CD4-positive, alpha-beta T cell treated with Interleukin-1 beta for 1 hour (primary cell): ENCODE measurements at regions not wholly inside any gene's neighbourhood (a gene's known extent, or its start where the extent isn't known, plus 50 kb on each side); places are given as distances from the start of the nearest gene placed in this dataset.

Source experiments
- DNase-seq, 2 donors: peaks; one replicate each; pipeline ENCODE4 v3.0.0-alpha.2; 2020 to 2022

DNA sequence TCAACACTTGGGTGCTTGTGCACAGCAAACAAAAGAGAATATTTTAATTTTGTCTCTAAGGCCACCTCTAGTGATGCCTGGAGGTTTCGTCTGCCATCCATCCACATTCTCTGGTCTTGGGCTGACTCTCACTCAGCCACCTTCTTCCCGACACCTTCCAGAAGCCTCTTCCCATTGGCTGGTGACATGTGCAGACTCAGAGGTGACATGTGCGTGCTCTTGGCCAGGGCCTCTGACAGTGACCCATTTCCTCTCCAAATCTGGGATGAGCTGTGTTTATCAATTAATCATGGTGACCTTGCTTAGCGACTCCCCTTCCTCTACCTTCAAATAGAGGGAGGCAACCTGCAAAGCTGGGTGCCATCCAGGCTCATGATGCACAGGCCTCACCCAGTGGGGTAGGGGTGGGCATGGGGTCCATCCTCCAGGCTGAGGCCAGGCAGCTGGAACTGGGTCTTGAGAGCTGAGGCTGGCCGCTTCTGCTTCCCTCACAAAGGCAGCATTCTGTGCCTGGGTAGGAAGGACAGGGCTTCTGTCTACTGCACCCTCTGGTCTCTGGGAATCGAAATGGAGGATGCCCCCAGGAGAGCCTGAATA, 91.8 kb downstream of the DHCR7 start:
- DNase-seq, result no peak

DNA sequence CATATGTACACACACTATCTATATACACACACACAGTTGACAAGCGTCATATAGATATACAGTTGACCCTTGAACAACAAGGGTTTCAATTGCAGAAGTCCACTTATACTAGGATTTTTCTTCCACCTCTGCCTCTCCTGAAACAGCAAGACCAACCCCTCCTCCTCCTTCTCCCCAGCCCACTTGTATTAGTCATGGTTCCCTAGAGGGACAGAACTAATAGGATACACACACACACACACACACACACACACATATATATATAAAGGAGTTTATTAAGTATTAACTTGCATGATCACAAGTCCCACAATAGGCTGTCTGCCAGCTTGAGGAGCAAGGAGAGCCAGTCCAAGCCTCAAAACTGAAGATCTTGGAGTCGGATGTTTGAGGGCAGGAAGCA, 92.9 kb downstream of the DHCR7 start:
- DNase-seq, result no peak

DNA sequence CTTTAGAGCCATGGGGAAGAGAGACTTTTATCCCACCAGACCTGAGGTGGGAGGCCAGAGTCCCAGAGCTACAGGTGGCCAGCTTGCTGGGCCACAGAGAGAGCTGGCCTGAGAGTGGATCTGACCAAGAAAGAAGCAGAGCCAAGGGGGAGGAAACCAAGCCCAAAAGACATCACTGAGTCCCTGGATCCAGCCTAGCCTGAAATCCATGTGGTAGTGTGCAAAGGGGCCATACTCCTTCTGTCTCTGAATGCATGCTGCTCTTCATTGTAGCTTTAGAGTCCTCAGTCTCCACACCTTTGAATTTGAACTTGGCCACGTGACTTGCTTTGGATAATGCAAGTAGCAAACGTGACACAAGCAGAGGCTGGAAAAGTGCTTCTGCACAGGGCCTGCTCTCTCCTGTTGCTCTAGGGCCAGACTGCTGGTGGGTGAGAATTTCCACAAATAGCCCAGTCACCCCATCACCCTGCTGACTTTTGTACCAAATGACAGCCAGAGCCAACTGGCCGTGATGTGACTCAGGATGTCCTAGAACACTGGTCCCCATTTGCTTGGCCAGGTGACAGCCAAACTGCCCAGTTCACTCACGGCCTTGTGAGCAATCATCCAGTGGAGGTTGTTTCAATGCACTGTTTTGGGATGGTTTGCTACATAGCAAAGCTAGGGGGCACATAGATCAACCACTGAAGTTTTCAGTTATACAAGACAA, 93.6 kb downstream of the DHCR7 start:
- DNase-seq, result no peak

DNA sequence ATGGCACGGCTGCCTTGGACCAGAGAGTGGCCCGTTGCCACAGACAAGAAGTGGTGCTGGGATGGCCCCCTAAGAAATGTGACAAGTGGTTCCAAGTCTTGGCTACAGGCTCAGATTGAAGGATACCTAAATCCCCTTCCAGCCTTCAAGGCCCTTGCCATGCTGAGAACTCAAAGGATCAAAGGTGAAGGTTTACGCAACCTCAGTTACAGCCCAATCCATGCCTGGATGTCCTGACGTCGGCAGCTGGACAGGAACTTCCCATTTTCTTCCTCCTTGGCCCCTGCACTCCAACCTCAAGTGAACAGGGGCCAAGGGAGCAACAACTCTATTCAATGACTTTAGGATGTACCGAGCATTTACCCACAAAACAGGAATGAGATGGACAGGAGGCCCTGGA, 95.4 kb downstream of the DHCR7 start:
- DNase-seq, result no peak

DNA sequence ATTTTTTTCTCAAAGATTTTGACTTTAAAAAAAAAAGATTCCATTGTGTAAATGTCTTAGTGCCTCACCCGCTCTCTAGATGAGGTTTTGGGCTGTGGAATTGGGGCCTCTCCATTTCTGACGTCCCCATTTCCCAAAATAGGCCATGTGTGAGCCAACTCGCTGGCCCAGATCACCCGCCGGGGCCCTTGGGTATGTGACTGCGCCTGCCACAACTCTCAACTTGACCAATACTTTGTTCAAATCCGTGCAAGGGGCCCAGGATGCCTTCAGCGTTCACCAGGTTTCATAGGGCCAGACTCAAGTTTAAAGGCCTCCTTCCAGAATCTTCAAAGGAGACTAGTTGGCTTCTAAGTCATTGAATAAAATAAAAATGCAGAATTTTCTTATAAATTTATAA, 96.0 kb downstream of the DHCR7 start:
- DNase-seq, result no peak

DNA sequence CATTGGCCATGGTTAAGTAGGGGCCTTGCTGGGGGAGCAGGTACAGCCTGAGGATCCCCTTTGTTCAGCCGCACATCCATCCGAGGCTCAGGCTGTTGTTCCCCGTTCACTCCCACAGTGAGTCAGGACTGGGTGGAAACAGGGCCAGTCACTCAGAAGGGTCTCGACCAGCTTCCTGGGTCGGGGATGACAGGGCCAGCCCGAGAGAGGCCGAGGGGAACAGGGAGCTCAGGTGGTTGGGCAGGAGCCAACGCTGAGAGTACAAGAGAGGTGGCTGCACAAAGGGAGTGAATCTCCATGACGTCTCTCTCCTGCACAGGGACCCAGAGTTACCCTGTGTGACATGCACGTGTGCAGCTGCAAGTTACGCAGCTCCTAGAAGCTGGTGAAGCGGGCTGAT, 97.2 kb upstream of the SHANK2 start:
- no peak for DNase-seq

DNA sequence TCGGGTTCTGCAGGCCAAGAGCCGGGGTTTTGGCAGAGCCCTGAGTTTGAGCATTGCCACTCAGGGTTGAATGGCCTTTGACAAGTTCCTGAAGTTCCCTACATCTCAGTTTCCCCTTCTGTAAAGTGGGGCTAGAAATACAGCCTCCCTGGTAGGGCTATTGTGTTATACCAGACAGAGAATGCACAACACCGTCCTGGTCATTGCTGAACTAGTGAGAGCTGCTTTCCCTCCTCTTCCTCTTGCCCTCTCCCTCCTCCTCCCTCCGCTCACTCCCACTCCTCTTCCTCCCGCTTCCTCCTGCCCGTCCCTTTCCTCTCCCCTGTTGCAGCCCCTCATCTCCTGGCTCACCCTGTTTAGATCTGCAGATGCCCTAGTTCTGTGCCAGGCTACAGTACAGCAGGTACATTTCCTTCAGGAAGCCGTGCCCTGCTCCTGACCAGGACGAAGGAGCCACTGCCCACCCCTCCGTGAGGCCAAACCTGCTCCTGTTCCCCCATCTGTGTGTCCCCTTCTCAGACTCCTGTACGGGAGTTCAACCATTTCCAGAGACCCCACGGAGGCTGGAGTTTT, 91.5 kb upstream of the SHANK2 start:
- no peak for DNase-seq

DNA sequence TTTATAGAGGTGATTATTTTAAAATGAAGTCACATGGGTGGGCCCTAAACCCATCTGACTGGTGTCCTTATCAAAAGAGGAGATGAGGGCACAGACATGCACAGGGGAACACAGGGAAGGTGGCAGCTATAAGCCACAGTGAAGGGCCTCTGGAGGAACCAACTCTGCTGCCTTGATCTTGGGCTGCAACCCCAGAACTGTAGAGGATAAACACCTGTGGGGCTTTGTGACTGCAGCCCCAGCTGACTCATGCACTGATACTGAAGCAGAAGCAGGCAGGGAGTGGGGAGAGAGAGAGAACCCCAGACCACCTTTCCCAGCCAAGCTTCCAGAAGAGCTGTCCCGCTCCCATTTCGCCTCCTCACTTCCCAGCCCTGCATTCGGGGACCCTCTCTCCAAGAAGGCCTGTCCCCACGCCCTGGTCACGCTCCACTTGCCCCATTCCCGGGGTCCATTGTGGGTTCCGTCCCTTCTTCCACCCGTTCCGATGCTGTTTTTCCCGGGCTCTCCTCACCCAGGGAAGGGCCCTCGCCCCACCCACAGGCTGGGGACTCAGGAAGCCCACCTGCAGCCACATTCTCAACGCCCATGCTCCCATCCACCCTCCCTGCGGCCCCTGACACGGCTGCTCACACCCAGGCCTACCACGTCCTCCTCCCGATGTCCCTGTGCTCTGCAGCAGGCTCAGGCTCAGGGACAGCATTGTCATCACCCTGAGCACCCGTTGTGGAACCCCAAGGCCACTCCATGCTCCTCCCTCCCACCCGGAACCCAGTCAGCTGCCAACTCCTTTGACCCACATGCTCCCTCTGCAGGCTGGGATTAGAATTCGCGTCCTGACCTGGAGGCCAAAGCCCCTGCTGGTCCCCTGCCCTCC, 90.8 kb upstream of the SHANK2 start:
- no peak for DNase-seq

DNA sequence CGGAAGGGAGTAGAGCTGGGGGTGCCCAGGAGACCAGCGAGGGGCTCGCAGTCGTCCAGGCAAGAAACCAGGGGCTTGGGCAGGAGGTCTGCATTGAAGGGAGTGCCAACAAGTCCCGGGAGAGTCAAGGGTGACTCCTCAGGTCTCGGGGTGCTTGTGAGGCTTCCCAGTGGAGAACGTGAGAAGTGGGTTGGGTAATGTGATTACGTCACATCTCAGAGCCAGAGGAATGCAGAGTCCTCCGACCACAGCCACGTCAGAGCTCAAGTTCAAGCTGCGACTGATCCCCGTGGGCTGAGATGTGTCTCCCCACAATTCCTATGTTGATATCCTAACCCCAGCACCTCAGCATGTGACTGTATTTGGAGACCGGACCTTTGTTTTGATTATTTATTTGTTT, 89.7 kb upstream of the SHANK2 start:
- no peak for DNase-seq

DNA sequence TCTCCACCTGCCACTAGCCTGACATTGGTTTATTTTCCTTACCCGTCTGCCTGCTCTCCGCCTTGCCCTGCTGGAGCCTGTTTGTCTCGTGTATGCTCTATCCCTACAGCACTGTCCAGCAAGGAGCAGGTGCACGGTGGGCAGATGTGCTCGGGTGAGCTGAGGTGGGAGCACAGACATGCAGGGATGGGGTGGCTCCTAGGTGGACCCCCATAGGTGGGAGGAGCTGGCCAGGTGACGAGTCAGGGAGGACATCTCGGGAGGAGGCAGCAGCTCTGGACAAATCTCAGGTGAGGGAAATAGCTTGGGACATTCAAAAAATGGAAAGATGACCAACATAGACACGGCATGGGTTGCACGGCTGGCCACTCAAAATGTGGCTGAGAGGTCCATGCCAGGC, 89.2 kb upstream of the SHANK2 start:
- DNase-seq, result no peak

DNA sequence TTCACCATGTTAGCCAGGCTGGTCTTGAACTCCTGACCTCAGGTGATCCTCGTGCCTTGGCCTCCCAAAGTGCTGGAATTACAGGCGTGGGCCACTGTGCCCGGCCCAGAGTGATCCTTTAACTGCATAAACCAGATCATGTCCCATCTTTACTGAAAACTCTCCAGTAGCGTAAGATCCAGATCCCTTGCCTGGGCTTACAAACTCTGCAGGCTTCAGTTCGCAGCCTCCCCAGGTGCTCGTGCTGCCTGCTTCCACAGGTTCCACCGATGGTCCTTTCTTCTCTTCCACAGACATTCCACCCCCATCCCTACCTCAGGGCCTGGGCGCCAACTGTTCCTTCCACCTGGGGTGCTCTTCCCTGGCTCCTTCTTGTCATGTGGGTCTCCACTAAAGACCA, 88.8 kb upstream of the SHANK2 start:
- DNase-seq, result no peak

DNA sequence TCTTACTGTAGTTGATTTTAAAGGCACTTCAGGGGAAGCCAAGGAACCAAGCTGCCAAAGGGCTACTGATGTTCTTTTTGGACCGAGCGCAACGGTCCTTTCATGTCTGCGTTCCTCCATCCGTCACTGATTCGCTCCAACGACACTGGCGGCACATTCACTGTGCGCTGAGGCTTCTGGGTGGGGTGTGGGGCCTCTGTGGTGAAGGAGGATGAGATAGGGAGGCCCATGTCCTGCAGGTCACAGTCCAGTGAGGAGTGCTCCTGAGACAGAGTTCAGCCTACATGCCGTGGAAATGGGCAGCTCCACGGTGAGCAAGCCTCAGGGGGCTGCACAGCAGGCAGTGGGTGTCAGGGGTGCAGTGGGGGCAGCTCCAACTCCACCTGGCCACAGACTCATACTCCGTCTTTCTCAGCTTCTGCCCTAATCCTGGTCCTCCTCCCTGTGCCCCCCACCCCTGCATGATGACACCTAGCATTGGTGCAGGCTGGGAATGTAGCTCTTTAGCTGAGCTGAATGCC, 87.8 kb upstream of the SHANK2 start:
- DNase-seq, result no peak

DNA sequence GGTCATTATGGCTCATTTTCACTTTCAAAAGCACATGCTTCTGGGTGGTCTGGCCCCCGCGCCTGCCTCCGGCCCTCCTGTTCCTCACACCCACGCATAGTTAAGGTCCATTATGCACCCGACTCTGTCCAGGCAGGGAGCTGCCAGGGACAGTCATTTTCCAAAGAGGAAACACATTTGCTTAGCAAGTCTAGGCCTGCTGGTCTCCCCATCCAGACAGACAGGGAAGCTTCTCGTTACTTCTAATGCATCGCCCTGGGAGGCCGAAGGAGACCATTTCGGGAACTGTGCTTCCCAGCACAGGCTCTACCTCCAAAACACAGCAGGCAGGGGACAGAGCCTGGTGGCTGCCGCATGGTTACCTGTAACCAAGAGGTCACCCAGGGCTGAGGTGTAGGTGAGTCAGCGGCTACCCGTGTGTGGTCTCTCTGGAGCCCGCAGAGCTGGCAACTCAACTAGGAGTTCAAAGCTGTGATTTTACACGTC, 87.1 kb upstream of the SHANK2 start:
- no peak for DNase-seq

DNA sequence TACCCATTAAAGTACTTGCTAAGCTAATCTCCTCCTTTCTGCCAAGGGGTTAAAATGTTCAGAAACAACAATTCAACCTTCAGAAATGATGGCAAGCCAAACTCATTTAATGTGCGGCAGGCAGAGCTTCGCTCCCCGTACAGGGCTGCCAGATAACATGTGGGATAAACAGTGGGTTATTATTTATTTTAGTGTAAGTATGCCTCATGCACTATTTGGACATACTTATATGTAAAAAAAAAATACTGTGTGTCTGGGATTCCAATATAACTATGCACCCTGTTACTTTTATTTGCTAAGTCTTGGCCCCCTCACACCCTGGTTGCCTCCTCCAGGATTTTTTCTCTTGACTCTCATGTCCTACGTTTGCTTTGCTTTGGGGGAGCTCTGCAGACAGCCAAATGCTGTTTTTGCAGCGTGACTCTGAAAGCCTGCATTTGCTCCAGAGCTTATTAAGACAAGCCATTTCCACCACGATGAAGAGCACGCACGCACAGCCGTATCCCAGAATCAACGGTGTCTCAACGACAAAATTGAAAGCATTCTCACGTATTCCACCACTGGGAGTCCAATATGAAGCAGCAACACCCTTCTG, 86.5 kb upstream of the SHANK2 start:
- no peak for DNase-seq

DNA sequence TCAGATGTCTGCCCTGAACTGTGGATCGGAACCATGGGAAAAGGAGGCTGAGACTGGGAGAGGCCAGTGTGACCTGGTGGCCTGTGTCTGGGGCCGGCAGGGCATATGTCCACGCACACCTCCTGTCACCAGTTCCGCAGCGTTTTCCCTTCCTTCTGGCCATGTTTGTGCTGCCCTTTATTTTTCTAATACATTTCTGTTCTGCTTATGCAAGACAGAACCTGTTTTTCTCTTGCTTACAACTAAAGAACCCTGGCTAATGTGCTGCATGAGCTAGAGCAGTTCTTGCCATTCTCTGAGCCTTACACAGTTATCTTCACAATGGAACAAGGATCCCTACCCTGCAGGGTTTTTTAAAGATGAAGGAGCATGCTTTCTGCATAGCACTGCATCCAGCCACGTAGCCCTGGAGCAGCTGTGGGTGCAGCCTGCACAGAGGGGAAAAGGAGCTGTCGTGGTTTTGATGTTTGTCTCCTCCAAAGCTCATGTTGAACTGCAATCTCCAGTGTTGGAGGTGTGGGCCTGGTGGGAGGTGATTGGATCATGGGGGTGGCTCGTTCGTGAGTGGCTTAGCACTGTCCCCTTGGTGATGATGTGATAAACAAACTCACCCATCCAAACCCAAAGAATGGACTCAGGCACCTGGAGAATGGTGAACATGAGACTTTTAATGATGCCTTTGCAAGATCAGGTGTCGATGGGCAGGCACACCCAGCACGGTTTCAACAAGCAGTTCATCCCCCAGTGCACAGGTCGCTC, 84.8 kb upstream of the SHANK2 start:
- no peak for DNase-seq

DNA sequence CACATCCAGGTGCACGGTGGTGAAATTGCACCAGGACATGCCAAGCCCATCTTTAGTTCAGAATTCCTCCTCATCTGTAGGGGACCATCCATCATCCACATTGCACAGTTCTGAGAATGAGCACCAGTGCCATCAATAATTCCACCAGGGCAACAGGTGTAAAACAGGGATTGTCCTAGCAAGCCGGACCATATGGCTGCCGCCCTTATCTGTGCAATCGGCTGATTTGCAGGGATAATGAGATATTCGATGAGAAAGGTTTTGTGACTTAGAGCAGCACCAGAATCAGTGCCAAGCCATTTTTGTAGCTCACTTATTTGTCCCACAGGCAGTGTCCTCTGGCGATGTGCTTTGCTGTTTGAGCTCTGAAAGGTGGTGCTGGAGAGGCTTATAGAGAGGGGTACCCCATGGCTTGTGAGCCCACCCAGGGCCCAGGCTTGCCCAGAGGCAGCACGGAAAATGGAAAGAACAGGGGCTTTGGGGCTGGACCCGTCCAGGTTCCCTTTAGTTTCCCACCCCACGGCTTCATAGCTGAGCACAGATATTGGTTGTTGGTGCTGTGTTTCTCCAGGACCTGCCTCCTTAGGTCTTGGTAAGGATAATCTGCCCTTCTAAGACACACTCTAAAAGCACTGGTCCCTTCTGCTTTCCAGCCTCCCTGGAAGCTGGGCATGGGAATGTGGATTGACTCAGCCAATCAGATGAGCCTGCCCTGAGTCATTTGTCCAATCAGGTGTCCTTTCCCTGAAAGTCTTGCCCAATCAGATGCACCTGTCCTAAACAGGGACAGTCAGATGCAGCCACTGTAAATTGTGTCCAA, 84.0 kb upstream of the SHANK2 start:
- no peak for DNase-seq

DNA sequence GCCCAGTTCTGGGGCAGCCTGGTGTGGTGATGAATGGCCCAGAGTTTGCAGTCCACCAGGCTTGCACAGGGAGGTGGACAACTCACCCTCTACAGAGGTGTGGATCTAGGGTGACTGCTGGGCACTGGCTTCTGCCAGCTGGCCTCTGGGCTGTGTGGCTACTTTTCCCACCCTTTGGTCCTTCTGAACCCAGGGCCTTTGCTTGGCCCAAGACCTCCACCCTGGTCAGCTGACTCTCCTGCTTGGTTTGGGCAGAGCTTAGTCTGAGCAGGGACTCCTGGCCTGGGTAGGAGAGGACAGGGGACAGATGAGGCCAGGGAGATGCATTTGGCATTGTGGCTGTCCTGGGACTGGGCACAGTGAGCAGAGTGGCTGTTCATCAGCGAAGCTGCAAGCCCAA, 83.0 kb upstream of the SHANK2 start:
- no peak for DNase-seq

DNA sequence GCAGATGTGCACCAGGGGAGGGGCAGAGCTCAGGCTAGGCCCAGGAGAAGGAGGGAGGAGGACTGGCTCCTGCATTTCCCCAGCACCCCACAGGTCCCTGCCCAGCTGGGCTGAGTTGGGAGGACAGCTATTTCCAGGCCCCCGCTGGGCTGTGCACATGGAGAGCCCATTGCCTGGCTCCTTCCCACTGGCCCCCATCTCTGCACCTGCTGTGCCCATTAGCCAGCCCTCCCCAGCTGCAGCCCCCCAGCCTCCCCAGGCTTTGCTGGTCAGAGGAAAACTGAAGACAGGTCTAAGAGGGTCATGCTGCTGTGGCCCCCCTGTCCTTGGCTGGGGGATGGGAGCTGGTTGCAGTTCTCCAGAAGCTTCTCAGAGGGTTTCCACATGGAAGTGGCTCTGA, 81.8 kb upstream of the SHANK2 start:
- DNase-seq, result no peak

DNA sequence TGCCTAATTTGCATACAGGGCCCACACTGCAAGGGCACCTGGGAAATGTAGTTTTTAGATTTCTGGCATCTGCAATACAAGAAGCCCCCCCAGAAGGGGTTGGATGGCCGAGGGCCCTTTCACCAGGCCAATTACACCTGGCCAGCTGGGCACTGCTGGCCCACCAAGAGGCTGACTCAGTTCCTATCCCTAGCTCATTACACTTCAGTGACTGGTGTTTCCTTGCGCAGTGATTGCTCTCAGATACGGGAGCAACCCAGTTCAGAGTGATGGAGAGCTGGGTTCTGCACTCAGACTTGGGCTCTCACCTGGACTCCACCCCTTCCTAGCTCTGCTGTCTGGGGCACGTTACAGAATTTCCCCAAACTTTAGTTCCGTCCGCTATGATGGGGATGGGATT, 81.1 kb upstream of the SHANK2 start:
- no peak for DNase-seq

DNA sequence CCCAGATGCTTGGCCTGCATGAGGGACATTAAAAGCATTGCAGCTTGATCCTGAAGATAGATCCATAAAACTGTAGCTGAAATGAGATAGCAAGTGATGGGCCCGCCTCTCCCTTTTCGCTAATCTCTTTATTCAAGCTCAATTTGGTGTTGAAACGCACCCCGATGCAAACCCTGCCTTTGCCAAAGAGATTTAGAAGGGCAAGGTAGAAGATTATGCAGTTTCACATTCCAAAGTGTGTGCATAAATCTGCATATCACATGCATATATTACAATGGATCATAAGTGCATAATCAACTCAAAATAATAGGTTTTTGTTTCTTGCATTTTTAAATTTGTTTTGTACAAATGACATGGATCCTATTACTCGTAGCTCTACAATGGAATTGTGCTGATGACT, 80.1 kb upstream of the SHANK2 start:
- no peak for DNase-seq

DNA sequence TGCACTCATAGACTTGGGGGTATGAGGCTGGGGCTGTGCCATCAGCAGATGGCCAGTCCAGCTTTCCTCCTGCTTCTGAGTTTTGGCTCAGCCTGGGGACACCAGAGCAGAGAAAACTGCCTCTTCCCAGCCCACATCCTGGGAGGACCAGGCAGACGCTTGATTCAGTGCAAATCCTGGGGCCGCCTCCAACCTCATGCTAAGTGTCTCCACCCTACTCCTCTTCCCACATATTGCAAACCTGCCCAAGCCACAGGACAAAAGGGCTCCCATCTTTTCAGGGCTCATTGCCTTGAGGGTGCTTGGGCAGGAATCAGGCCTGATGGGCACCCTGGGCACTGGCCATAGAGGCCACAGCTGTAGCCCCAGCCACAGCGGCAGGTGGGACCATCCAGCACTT, 79.7 kb upstream of the SHANK2 start:
- DNase-seq, result no peak
